ENCODE measurements at regions not wholly inside any gene's neighbourhood (a gene's known extent, or its start where the extent isn't known, plus 50 kb on each side); places are given as distances from the start of the nearest gene placed in this dataset.

DNA sequence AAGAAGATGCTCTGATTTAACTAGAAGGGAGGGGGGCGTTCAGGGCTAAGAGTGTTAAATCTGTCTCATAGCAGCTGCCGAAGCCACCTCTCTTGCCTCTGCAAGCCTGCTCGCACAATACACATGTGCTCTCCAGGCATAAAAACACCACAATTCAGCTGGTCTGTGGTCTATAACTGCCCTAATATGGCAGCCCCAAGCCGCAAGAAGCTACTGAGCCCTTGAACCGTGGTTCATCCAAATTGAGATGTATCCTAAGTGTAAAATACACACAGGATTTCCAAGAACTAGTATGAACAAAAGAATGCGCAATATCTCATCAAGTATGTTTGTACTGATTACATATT, 70.8 kb upstream of the FGFR2 start:
- H3K4me1 ChIP-seq (ENCODE audit: control insufficient read depth in 5 of 5, insufficient read depth in 5 of 5, low read length in 5 of 5): peaks cover 0 to 14% (median 2%) of the 10 kb centered on the region in 5 donors
- WGBS, 2 donors: 41 to 42% methylated on average over 6 of the region's 6 CpGs
- no peaks in the 10 kb centered on the region for H3K27me3 ChIP-seq (ENCODE audit: control insufficient read depth in 3 of 3, insufficient read depth in 3 of 3, low read length in 2 of 3)
- no peak overlapping the region for H3K4me3 ChIP-seq
- no peak for ATAC-seq (ENCODE audit: insufficient read depth, low FRiP score)
- H3K9ac ChIP-seq (ENCODE audit: insufficient read depth in 1 of 2, low read length in 2 of 2): no peak overlapping the region
- no peaks in the 10 kb centered on the region for H3K36me3 ChIP-seq (ENCODE audit: control insufficient read depth in 4 of 4, insufficient read depth in 4 of 4, low read length in 4 of 4)
- no peak for DNase-seq
- H3K27ac ChIP-seq (ENCODE audit: low read depth in 1 of 2, low read length in 1 of 2): no peak overlapping the region
- peaks cover 0 to 2% (median 0%) of the 10 kb centered on the region in 4 donors for H3K9me3 ChIP-seq (ENCODE audit: control insufficient read depth in 4 of 4, insufficient read depth in 3 of 4, low read length in 3 of 4)
- TF ChIP-seq, protein P1, sequence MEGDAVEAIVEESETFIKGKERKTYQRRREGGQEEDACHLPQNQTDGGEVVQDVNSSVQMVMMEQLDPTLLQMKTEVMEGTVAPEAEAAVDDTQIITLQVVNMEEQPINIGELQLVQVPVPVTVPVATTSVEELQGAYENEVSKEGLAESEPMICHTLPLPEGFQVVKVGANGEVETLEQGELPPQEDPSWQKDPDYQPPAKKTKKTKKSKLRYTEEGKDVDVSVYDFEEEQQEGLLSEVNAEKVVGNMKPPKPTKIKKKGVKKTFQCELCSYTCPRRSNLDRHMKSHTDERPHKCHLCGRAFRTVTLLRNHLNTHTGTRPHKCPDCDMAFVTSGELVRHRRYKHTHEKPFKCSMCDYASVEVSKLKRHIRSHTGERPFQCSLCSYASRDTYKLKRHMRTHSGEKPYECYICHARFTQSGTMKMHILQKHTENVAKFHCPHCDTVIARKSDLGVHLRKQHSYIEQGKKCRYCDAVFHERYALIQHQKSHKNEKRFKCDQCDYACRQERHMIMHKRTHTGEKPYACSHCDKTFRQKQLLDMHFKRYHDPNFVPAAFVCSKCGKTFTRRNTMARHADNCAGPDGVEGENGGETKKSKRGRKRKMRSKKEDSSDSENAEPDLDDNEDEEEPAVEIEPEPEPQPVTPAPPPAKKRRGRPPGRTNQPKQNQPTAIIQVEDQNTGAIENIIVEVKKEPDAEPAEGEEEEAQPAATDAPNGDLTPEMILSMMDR (IDR thresholded peaks at IDR 0.05; ENCODE audit: control extremely low read depth, extremely low read depth): no peak

DNA sequence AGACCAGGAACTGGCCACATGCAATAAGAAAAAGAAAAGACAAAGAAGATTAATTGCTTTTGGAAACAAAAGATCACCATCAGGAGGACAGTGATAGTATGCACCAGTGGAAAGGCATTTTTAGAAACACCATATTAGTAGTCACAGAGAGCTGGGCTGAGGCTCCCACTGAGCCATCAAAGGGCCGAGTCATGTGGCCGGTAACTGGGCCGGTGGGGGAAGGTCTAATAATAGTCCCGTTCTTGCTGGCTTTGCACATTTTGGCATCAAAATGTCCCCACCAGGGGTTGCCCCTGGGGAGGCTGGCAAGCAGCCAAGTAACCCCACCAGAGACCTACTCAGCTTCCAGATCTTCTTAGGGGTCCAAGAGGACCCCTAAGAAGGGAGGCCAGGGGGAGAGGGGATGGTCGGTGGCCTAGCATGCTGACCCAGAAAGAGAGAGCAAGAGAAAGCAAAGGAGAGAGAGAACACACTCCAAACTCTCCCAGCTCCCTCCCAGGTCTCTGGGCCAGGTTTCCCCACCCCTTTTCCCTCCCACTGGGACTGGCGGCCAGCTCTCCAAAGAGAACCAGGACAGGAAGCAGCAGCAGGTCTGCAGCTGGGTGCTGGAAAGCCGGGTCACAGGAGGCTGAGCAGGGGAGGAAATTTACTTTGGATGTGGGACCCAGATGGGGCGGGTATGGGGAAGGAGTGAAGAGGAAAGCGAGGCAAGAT, 70.2 kb upstream of the FGFR2 start:
- Histone ChIP-seq H3K27me3 (ENCODE audit: control insufficient read depth in 3 of 3, insufficient read depth in 3 of 3, low read length in 2 of 3) (no peaks in the 10 kb centered on the region), H3K27ac (ENCODE audit: low read depth in 1 of 2, low read length in 1 of 2) (no peak overlapping the region), H3K9me3 (ENCODE audit: control insufficient read depth in 4 of 4, insufficient read depth in 3 of 4, low read length in 3 of 4) (peaks cover 0 to 2% (median 0%) of the 10 kb centered on the region in 4 donors), H3K36me3 (ENCODE audit: control insufficient read depth in 4 of 4, insufficient read depth in 4 of 4, low read length in 4 of 4) (no peaks in the 10 kb centered on the region), H3K4me1 (ENCODE audit: control insufficient read depth in 5 of 5, insufficient read depth in 5 of 5, low read length in 5 of 5) (peaks cover 0 to 14% (median 2%) of the 10 kb centered on the region in 5 donors), H3K4me3 (no peak overlapping the region), H3K9ac (ENCODE audit: insufficient read depth in 1 of 2, low read length in 2 of 2) (no peak overlapping the region)
- TF ChIP-seq, protein P1 (IDR thresholded peaks at IDR 0.05; ENCODE audit: control extremely low read depth, extremely low read depth): no peak
- WGBS, 2 donors: 13 to 19% methylated on average over 9 of the region's 9 CpGs
- DNase-seq (peak; percentile 80 to 86 (median 83)), ATAC-seq (ENCODE audit: insufficient read depth, low FRiP score) (peak; percentile 45)

DNA sequence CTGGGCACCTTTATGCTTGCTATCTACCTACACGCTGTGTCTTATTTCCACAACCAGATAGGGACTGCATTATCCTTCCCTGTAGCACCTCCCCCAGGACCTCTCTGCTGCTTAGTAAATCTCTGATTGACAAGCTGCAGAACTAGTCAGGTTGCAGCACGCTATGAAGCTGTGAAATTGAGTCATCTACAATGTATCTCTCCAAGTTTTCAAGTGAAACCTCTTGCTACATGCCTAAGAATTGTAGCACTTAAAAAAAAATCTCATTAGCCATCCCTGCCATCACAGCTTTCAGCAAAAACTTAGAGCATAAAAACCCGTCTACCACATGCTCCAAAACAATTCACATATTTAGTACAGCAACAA, 69.7 kb upstream of the FGFR2 start:
- H3K27me3 ChIP-seq (ENCODE audit: control insufficient read depth in 3 of 3, insufficient read depth in 3 of 3, low read length in 2 of 3): no peaks in the 10 kb centered on the region
- H3K4me1 ChIP-seq (ENCODE audit: control insufficient read depth in 5 of 5, insufficient read depth in 5 of 5, low read length in 5 of 5): peaks cover 0 to 14% (median 2%) of the 10 kb centered on the region in 5 donors
- peaks cover 0 to 2% (median 0%) of the 10 kb centered on the region in 4 donors for H3K9me3 ChIP-seq (ENCODE audit: control insufficient read depth in 4 of 4, insufficient read depth in 3 of 4, low read length in 3 of 4)
- H3K27ac ChIP-seq (ENCODE audit: low read depth in 1 of 2, low read length in 1 of 2): no peak overlapping the region
- H3K36me3 ChIP-seq (ENCODE audit: control insufficient read depth in 4 of 4, insufficient read depth in 4 of 4, low read length in 4 of 4): no peaks in the 10 kb centered on the region
- no peak overlapping the region for H3K9ac ChIP-seq (ENCODE audit: insufficient read depth in 1 of 2, low read length in 2 of 2)
- WGBS, 2 donors: 66 to 71% methylated on average over 3 of the region's 3 CpGs
- no peak overlapping the region for H3K4me3 ChIP-seq
- TF ChIP-seq, protein P1 (IDR thresholded peaks at IDR 0.05; ENCODE audit: control extremely low read depth, extremely low read depth): no peak
- no peak for DNase-seq
- no peak for ATAC-seq (ENCODE audit: insufficient read depth, low FRiP score)

DNA sequence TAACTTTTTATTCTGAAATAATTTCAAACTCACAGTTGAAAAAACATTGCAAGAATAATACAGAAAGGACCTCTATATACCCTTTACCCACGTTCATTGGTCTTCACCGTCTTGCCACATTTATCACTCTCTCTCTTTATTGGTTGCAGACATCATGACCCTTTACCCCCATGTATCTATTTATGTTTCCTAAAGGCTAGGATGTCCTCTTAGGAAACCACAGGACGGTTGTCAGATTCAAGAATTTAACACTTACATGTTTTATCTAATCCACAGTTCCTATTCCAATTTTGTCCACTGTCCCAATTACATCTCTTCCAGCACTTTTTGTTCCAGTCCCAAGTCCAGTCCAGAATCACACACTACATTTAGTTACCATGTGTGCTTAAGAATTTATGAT, 67.6 kb upstream of the FGFR2 start:
- ATAC-seq (ENCODE audit: insufficient read depth, low FRiP score) (no peak), DNase-seq (no peak)
- Histone ChIP-seq H3K9ac (ENCODE audit: insufficient read depth in 1 of 2, low read length in 2 of 2) (no peak overlapping the region), H3K36me3 (ENCODE audit: control insufficient read depth in 4 of 4, insufficient read depth in 4 of 4, low read length in 4 of 4) (no peaks in the 10 kb centered on the region), H3K4me1 (ENCODE audit: control insufficient read depth in 5 of 5, insufficient read depth in 5 of 5, low read length in 5 of 5) (peaks cover 0 to 14% (median 2%) of the 10 kb centered on the region in 5 donors), H3K27me3 (ENCODE audit: control insufficient read depth in 3 of 3, insufficient read depth in 3 of 3, low read length in 2 of 3) (no peaks in the 10 kb centered on the region), H3K9me3 (ENCODE audit: control insufficient read depth in 4 of 4, insufficient read depth in 3 of 4, low read length in 3 of 4) (peaks cover 0 to under 1% (median 0%) of the 10 kb centered on the region in 4 donors), H3K4me3 (no peak overlapping the region), H3K27ac (ENCODE audit: low read depth in 1 of 2, low read length in 1 of 2) (no peak overlapping the region)
- WGBS, 2 donors: 75 to 83% methylated on average over 3 of the region's 3 CpGs
- TF ChIP-seq, protein P1 (IDR thresholded peaks at IDR 0.05; ENCODE audit: control extremely low read depth, extremely low read depth): no peak
